ENCODE measurements at regions not wholly inside any gene's neighbourhood (a gene's known extent, or its start where the extent isn't known, plus 50 kb on each side); places are given as distances from the start of the nearest gene placed in this dataset.
"Not testable (repeated sequence)": the region's sequence is repeated elsewhere in the genome, so short reads cannot be mapped to it uniquely, and the experiment has no call there.

- no peak for DNase-seq
These were observed 609.8 kb downstream of the LMO7 start for GRCh38 chr13:76245920-76246319.

GRCh38 chr13:76245211-76245610 lies 609.1 kb downstream of the LMO7 start:
- no peak for DNase-seq

GRCh38 chr13:76243120-76243519 lies 607.0 kb downstream of the LMO7 start:
- DNase-seq, result not testable (repeated sequence)

- no peak for DNase-seq
These were observed 603.0 kb downstream of the LMO7 start for GRCh38 chr13:76239031-76239680.

- no peak for DNase-seq
These were observed 595.5 kb downstream of the LMO7 start for GRCh38 chr13:76231522-76232167.

GRCh38 chr13:76229281-76229680 lies 593.2 kb downstream of the LMO7 start:
- DNase-seq, result no peak

- DNase-seq, result no peak
These were observed 590.8 kb downstream of the LMO7 start for GRCh38 chr13:76226941-76227340.

GRCh38 chr13:76225815-76226489 lies 589.8 kb downstream of the LMO7 start:
- no peak for DNase-seq

- no peak for DNase-seq
These were observed 587.9 kb downstream of the LMO7 start for GRCh38 chr13:76223999-76224398.

- DNase-seq, result no peak
These were observed 587.4 kb downstream of the LMO7 start for GRCh38 chr13:76223565-76223964.

GRCh38 chr13:76222511-76222910 lies 586.4 kb downstream of the LMO7 start:
- no peak for DNase-seq

- DNase-seq, result no peak
These were observed 580.6 kb downstream of the LMO7 start for GRCh38 chr13:76216729-76217128.

GRCh38 chr13:76214001-76214400 lies 577.9 kb downstream of the LMO7 start:
- DNase-seq, result no peak

- no peak for DNase-seq
These were observed 577.3 kb downstream of the LMO7 start for GRCh38 chr13:76213423-76213904.

- DNase-seq, result no peak
These were observed 574.1 kb downstream of the LMO7 start for GRCh38 chr13:76210262-76210661.

GRCh38 chr13:76198568-76199163 lies 562.5 kb downstream of the LMO7 start:
- no peak for DNase-seq

- DNase-seq, result no peak
These were observed 553.9 kb downstream of the LMO7 start for GRCh38 chr13:76189882-76190519.

- no peak for DNase-seq
These were observed 540.0 kb downstream of the LMO7 start for GRCh38 chr13:76175961-76176725.

GRCh38 chr13:76168661-76169060 lies 532.5 kb downstream of the LMO7 start:
- DNase-seq, result no peak

- no peak for DNase-seq
These were observed 528.2 kb downstream of the LMO7 start for GRCh38 chr13:76164290-76164689.

GRCh38 chr13:76163761-76164160 lies 527.6 kb downstream of the LMO7 start:
- DNase-seq, result no peak

Measured in cerebellar nuclear complex (tissue), 1 donor.